Hepatocyte (in vitro differentiated cells): ENCODE measurements at regions not wholly inside any gene's neighbourhood (a gene's known extent, or its start where the extent isn't known, plus 50 kb on each side); places are given as distances from the start of the nearest gene placed in this dataset.

Experiments
- CTCF ChIP-seq: fragments of 200-600 bp; sonication (generic); IDR thresholded peaks from 2 replicates; pipeline ENCODE4 v1.5.1; 2016; ENCODE audit warnings: antibody characterized with exemption, mild to moderate bottlenecking; ENCODE audit not compliant: poor library complexity
- EZH2 ChIP-seq: fragments of 200-600 bp; sonication (generic); IDR thresholded peaks from 2 replicates; pipeline ENCODE4 v1.6.1; 2016; ENCODE audit warnings: antibody characterized with exemption, mild to moderate bottlenecking, borderline replicate concordance
- EZH2phosphoT487 ChIP-seq: fragments of 200-600 bp; sonication (generic); IDR thresholded peaks from one replicate; pipeline ENCODE4 v1.6.1; 2018; ENCODE audit warnings: antibody characterized with exemption, mild to moderate bottlenecking, low read depth, moderate library complexity; ENCODE audit not compliant: unreplicated experiment, severe bottlenecking

- no peak for TF ChIP-seq CTCF
- TF ChIP-seq EZH2phosphoT487: no peak
- TF ChIP-seq EZH2: no peak
Observed at GRCh38 chr9:27828908-27829307, 255.6 kb upstream of the C9orf72 start.
